HK-2 (cell line): ENCODE measurements at regions not wholly inside any gene's neighbourhood (a gene's known extent, or its start where the extent isn't known, plus 50 kb on each side); places are given as distances from the start of the nearest gene placed in this dataset.

Experiments
- DNase-seq: peaks from one replicate; pipeline ENCODE4 v3.0.0-alpha.2; 2018; ENCODE audit not compliant: unreplicated experiment

DNA sequence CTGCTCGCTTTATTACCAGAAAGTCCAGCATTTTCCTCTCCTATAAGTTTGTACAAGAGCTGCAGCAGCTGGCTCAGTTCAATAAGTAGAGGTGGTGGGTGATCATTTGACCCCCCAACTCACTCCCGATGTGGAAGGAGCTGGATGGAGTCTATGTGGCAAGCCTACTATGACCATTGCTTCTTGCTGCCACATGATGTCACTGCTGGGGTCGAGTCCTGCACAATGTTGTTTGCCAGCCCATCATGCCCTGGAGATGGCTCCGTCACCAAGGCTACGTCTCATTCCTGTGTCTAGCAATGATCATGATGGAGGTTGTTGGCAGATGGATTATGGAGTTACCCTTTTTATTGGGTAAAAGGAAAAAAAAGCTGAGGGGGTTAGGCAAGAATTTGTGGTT lies 266.3 kb downstream of the PSAT1 start:
- no peak for DNase-seq

DNA sequence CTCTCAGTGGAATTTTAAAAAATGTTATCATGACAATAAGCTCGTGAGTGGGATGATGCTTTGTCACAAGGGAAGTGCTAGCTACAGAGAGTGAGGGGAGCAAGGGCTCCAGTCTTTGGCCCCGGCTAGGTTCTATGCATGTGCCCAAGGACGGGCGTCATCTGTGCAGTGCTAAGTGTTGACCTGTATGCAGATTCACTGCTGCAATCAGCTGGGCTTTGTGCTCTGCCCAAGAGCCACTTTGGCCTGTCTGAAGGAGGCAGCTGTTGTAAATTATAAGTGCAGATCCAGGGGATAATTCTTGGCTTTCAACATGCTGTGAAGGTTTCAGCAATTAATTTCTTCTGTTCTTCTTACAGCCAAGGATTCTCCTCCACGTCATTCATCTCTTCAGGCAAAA lies 268.6 kb downstream of the PSAT1 start:
- no peak for DNase-seq

DNA sequence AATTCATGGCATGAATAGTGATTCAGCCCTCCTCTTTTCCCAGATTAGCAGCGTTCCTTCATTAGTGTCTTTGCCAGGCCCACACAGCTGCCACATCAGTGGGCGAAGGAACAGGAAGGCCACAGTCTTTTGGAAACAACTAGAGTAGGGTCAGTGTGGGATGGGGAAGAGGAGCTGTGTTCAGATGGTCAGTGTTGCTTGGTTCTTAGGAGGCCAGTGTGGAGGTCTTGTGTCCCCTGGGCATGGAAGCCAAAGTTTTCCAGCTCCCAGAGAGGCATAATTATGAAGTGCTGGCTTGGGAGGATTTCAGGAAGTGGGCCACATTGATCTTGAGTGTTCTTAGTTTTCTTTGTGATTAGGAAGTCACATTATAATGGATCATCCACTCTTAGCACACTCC lies 269.6 kb downstream of the PSAT1 start:
- DNase-seq, result no peak

DNA sequence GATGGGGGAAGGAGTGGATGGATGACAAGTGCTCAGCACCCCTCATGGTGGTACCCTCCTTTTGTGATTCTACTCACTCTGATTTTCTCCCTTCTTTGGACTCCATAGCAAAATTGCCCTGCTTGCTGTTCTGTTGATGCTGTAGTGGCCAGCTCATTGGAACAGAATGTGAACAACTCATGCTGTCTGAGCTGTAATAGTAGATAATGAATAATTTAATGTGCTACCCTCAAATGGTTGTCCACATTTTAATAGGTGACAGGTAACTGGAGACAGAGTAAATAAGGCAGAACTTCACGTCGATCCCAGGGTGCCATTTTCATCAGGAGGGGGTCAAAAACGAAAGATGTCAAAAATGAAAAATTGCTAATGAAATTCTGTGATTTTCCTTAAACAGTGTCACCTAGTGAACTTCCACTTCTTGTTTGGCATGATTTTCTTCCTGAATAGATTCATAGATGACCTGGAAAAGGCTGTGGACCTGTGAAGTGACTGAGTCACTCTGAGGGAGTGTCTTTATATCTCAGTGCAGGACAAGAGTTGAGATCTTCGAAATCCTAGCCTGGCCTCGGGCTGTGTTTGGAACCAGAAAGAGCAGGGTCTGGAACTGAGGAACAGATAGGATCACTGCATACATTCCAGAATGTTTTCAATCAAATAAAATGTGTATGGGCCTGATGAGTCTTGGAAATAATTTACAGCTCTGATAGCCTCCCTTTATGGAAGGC lies 270.2 kb downstream of the PSAT1 start:
- DNase-seq, result no peak

DNA sequence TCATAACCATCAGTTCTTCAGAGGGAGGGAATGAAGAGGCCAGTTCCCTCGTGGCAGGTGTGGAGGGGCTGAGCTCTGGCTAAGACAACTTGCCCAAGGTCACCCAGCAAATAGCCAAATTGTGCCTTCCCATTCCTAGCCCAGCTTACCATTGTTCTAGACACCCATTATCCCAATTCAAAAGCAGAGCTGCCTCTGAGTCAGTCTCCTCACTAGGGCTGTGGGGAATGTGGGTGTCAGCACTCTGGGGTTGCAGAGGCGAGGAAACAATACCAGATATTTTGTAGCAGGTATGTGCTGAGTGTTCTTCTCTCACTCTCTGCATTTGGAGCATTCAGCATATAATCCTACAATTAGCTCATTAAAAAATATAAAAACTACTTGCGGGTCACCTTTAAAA lies 270.8 kb downstream of the PSAT1 start:
- DNase-seq, result no peak

DNA sequence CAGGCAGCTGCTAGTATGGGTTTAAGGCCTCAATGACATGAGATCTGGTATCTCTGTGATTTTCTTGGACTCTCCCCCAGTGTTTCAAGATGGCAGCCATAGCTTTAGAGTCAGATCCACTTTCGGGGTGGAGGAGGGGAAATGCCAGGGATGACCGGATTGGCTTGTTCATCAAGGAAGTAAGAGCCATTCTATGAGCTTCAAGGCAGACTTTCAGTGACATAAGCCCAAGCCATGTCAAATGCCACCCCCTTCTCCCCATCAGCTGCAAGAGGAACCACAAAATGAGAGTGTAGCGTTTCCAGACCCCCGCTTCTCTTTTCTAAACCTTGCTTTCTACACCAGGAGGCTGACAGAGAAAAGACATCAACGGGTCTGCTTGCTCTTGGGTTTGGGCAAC lies 271.8 kb downstream of the PSAT1 start:
- DNase-seq, result no peak

DNA sequence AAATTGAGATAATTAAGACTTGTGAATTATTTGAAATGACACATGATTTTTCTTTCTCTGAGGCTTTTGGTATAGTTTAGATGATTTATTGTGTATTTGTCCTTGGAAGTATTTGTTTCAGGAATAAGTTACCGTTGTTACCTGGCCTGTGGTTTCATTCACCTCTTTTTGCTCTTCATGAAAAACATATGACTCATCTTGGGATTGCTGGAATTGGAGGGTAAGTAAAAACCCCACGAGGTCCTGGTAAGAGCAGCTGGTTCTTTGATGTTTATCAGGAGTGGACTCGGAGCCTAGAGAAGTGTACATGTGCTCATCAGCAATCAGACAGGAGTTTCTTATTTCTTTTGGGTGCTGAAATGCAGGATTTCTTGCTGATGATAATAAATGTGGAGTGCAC lies 275.3 kb downstream of the PSAT1 start:
- DNase-seq, result no peak

DNA sequence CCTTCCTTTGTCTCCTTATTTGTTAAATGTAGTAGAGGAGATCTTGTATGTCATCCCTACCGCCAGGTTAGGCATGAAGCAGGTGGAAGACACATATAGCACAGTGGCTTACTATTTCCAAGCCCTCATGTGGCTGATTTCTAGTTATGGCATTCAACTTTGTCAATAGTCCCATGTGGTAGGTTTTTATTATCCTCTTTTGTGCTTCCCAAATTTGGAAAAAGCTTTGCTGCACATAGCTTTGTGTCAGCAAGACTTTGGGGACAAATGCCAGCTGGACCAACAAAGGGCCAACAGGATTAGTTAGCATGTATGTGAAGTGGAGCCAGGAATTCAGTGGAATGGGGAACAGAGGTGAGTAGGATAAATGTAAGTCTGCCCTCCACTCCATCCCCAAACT lies 276.3 kb downstream of the PSAT1 start:
- no peak for DNase-seq

DNA sequence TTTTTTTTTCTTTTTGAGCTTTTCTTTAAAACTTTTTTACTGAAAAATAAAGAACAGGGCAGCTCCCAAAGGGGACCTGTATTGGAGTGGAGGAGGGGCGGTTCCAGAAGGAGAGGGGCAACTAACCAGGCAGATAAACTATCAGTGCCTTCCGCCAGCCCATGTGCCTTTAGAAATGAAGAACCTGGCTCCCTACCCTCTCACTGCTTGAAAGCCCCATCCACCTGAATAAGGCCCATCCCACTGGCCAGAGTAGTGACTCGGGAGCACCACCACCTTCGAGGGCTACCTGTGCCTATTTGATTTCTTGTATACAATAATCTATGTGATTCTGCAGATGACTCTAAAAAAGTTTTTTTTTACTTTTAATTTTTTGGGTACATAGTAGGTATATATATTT lies 276.7 kb downstream of the PSAT1 start:
- no peak for DNase-seq

DNA sequence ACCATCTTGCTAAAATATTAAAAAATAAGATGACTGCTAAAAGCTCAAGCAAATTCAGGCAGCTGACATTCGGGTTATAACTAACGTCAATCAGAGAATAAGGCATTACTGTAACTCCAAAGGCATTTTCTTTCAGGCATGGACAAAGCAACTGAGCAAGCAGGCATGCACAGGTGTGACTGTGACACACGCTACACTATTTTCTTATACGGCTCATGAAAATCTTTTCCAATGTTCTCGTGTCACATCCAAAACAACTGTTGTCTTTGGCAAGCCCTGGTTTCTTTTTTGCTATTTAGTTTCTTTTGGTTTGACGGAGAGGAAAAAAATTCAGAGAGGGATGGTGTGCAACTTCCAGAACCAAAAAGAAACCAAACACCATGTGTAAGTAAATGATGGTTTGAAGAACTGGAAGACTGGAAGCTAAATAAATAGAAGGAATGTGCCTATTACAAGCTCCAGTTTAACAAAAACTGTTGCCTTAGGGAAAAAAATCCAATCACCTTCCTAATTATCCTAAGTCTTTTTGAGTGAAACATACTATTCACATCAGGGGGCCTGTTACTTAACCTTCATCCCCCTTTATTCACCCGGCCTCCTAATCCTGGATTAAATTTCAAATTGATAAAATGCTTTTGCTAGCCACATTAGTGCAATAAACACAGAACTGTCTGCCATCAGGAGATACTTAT lies 277.6 kb downstream of the PSAT1 start:
- no peak for DNase-seq

DNA sequence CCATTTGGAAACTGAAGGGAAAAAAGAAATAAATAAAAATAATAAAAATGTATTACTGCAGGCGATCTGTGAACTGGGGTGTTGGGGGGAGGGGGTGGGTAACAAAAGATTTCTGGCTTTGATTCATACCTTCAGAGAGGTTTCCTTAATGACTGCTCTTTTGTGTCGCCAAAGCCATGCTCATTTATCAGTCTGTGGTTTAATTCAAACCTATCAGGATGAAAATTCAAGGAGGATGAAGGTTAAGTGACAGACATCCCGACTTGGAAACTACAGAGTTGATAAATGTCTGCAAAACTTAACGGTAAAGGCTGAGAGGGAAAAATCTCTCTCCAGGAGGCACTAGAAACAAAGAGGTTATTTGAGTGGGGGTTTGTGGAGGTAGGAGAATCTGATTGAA lies 278.2 kb downstream of the PSAT1 start:
- DNase-seq, result no peak

DNA sequence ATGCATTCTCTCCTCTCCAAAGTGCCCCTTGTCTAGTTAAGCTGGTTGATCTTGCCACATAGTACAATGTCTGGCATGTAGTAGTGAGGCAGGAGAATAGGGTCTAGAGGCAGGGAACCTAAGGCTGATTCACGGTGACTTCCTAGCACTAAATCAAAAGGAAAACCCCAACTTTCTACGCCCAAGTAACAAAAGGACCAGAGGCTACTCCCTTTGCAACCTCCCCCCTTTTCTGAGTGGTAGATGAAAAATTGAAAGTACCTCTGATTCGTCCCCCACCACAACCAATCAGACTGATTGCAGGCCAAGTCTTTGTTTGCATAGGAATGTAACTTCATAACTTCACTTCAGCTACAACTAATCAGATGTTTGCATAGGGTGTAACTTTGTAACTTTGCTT lies 278.8 kb downstream of the PSAT1 start:
- DNase-seq, result no peak

DNA sequence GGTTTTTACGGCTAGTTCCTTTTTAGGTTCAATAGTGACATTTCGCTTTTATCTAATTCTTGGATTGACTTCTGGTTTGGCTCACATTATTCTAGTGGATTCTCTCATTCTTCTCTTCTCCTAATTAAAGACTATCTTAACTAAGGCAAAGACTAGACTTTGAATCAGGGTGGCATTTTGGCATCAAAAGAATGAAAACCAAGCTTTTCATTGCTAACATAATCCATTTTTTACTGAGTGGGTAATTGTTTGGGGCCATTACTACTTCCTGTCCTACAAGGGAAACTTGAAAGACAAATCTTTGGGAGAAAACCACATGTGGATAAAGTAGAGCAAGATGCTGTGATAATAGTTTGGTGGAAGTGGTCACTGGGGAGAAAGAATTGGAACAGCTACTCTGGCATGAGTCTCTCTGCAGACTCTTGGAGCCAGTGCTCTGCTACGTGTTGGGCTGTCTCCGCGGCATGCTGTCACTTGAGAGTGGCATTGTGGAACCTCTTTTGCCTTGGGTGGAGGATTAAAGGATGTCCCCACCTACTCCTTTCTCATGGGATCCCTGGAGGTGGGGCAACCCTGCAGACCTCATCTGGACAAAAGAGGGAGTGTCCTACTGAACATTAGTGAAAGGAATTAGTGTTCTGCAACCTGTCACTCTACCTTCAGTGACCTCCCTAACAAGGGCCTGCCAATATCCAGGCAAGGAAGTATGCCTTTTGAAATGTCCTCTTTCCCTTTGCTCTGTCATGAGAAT lies 280.4 kb downstream of the PSAT1 start:
- no peak for DNase-seq

DNA sequence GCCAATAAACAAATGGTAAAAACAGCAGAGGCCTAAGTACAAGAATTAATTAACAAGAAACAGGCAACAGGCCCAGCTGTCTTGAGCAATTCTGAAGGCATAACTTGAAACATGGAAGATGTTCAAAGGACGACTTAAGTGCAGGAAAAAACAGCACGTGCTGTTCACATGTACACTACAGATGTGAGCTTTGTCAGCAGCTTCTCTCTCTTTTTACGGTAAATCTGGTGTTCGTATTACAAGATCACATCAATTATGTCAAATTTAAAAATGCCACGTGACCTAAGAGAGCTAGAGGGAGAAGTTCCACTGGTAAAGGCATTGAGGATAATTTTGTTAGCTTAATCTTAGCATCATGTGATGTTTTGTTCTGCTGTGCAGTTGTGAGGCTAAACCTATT lies 281.1 kb downstream of the PSAT1 start:
- no peak for DNase-seq

DNA sequence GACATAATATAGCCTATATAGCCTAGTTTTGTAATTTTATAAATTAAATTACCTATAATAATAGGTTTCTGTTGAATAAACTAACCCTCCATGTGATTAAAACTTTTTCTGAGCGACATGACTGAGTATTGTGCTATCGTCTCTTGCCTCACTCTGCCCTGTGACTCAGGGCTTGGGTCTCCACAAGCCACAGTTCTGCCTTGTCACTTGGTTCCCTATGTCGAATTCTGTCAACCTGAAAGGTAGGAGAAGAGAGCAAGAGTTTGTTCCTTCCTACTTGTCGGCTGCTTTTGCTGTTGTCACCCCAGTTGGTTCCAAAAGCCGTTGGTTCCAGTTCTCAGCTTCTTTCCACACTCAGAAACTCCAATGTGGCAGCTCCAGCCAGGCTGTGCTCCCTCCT lies 285.9 kb downstream of the PSAT1 start:
- no peak for DNase-seq

DNA sequence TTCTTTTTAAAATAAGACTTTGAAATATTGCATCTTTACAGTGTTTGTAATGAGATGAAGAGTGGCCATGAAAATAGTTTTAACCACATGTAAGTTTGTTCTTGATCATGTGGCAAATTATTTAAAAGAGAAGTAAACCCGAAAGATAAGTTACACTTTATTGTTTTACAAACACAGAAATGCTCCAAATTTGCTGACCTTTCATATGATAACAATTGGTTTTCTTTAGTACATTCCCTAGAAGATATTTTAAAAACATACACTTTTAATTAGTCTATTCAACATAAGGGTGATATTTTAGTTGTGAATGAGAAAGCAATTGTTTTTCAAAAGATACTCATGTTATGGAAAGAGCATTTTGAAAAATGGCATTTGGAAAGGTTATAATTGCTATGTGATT lies 287.7 kb downstream of the PSAT1 start:
- no peak for DNase-seq

DNA sequence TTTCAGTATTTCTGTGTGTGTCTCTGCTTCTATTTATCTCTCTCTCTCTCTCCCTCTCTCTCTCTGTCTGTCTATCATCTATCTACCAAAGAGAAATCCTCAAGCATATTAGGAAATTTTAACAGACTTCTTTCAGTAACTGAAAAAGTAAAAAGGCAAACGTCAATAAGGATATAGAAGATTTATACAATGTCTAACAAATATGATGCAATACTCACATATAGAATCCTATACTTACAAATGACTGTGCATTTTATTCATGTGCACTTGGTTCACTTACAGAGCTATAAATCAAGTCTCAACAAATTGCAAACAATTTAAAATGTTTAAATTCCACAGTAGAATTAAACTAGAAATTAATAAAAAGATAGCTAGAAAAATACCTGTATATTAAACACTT lies 289.0 kb downstream of the PSAT1 start:
- DNase-seq, result no peak

DNA sequence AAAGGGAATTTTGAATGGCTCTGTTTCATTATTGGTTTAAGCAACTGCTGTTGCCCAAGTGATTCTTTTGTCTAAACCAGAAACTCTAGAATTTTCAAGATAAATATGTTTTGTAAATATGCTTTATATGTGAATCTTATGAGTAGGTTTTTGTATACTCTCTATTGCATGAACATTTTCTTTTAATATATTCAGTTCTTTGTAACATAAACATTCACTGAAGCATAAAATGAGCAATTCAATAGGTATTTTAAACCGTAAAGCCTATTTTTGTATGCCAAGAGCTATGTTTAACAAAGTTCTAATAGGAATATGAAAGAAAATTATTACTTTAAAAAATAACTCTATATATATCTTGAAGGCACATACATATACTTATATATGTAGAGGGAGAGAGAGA lies 293.1 kb downstream of the PSAT1 start:
- DNase-seq, result no peak

DNA sequence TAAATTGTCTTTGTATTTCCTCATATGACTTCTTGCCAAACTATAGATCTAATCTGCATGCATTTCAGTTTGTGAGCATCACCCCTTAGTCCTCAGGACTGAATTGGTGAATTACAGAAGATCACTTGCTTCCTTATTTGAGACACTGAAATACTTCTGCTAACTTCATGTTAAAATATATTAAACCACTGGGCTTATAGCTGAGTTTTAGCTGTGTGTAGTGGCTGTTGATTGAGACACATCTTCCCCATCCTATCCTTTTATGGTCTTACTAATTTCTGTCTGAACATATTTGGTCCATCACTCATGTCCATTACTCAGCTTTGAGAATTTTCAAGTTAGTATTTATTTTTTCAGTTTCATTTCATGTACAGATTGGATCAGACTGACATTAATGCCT lies 295.9 kb downstream of the PSAT1 start:
- no peak for DNase-seq

DNA sequence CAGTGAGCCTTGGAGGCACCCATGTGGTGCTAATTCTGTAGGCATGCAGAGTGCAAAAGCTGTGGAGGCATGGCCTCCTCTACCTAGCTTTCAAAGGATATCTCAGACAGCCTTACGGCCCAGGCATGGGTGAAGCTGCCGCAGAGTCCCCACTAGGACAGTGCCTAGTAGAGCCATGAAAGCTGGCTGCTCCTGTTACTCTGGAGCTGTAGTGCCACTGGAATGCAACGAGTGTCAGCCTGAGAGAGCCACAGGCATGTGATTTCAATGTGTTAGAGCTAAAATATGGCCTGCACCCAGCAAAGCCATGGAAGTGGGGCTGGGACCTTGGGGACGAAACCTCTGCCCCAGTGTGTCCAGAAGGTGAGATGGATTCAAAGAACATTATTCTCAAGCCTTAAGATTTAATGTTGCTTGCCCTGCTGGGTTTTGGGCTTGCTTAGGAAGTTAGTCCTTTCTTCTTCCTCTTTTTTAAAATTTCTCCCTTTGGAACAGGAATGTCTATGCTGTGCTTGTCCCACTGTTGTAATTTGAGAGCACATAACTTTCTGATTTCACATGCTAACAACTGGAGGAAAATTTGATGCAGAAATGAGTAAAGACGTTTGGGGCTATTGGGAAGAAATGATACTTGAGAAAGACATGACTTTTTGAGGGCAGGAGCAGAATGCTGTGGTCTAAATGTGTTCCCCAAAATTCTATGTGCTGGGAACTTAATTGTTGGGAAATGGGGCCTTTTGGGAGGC lies 298.4 kb downstream of the PSAT1 start:
- no peak for DNase-seq

DNA sequence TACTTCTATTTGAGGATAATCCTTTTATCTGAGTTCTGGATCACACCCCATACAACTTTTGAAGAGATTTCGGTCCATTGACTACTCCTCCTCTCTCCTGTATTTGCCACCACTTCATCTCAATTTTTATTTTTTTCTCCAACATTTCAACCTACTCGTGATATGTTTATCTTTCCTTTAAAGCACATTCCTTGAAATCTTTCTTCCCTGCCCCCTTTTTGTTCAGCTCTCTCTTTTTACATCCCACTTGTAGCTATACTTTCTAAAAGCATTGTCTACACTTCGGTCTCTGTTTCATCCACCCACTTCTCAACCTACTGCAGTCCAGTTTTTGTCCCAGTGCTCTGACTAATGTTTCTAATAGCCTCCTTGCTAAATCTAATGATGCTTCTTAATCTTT lies 299.4 kb downstream of the PSAT1 start:
- DNase-seq, result no peak

DNA sequence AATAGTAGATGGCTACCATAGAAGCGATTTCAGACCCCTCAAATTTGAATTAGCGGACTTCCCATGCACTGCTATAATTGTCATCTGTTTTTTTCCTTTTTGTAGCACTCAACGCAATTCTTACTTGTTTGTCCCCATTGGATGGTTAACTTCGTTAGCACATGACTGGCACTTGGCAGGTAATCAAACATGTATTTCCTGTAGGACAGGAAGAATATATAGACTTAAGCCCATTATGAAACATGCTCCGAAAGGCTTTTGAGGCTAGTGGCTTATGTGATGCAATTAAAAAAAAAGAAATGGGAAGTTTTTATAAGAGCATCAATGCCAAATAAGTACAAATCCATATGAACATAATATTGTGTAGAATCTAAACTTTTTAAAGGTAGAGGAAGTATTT lies 301.2 kb downstream of the PSAT1 start:
- DNase-seq, result no peak
